ENCODE measurements at regions not wholly inside any gene's neighbourhood (a gene's known extent, or its start where the extent isn't known, plus 50 kb on each side); places are given as distances from the start of the nearest gene placed in this dataset.

- TF ChIP-seq CTCF (IDR thresholded peaks at IDR 0.05), result no peak
- TF ChIP-seq POLR2A (IDR thresholded peaks at IDR 0.05), result no peak
Measured at GRCh38 chr4:102447413-102447812, 53.7 kb upstream of the NFKB1 start.

Data from thyroid gland (tissue), 4 donors.